RKO (cell line): ENCODE measurements at regions not wholly inside any gene's neighbourhood (a gene's known extent, or its start where the extent isn't known, plus 50 kb on each side); places are given as distances from the start of the nearest gene placed in this dataset.

ENCODE experiments used
- DNase-seq: peaks from one replicate; pipeline ENCODE4 v3.0.0-alpha.2; 2016; ENCODE audit warnings: low spot score

GRCh38 chr2:172231508-172231907, 128.8 kb upstream of the DLX2 start:
- no peak for DNase-seq

- DNase-seq, result no peak
Measured at GRCh38 chr2:172232708-172233396, 130.2 kb upstream of the DLX2 start.

- no peak for DNase-seq
Measured at GRCh38 chr2:172233987-172234715, 131.5 kb upstream of the DLX2 start.

GRCh38 chr2:172234716-172235691, 132.3 kb upstream of the DLX2 start:
- no peak for DNase-seq

DNA sequence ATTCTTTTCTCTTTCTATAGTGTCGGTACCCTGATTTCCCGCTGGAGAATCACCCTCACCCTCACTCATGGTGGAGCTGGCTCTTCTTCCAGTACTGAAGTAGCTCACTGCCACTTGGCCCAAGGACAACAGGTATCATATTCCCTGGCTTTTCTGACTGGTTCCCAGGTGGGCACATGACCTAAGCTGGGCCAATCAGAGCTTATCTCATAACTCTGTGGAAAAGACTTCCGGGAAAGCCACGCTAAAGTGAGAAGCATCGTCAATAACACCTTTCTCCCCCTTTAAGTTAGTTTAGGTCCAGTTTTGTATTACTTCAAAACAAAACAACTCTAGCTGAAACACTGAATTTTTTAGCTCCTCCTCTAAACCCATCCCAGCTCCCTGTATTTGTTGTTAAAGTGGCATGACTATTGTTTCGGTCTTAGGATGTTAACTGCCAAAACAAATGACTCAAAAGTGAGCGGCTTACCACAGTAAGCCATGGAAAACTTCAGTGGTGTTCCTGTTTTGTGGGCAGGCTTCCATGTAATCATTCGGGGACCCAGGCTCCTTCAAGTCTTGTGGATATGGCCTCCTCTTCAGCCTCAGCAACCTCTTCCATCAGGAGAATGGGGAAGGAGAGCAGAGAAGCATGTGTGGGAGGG, 137.4 kb upstream of the DLX2 start:
- DNase-seq, result no peak

DNA sequence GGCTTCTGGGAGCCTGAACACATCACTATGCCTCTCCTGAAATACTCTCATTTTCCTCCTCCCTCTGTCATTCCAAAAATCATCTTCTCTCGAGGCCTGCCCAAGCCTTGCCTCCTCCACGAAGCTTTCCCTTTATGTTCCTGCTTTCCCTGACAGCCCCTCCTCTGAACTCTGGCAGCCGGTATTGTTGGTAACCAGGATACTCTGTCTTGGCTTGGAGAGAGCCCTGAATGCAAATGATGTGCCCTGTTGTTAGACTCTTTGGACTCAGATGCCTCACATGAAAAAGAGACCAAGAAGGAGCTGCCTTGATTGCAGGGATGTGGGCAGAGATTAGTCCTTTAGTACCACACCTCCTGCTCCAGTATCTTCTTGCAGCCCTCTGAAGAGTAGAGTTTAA, 138.5 kb upstream of the DLX2 start:
- no peak for DNase-seq

DNA sequence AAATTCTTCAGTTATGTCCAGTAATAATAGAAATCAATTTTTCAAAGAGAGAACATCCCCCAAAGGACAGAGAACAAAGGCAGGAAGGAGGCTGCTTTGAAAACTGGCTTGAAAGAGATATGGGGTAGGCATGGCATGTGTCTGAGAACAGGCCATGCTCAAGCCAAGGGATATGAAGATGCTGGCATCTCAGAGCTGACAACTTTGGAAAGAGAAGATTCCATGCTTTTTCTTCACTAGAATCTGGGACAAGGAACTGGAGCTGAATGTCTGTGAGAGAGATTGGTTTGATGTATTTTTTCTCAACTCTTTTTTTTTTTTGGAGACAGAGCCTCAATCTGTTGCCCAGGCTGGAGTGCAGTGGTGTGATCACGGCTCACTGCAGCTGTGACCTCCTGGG, 139.8 kb upstream of the DLX2 start:
- no peak for DNase-seq

GRCh38 chr2:172242961-172243360, 140.3 kb upstream of the DLX2 start:
- DNase-seq, result no peak

- DNase-seq, result no peak
Measured at GRCh38 chr2:172244419-172245130, 141.9 kb upstream of the DLX2 start.

DNA sequence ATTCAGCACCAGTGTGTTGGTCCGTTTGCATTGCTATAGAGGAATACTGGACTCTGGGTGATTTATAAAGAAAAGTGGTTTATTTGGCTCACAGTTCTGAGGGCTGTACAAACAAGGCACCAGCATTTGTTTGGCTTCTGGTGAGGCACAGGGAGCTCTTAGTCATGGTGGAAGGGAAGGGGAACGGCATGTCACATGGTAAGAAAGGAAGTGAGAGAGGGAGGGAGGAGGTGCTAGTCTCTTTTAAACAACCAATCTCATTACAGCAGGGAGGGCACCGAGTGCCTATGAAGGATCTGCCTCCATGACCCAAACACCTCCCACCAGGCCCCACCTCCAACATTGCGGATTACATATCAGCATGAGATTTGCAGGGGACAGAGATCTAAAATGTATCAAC, 143.9 kb upstream of the DLX2 start:
- peak; percentile 42 for DNase-seq

GRCh38 chr2:172247203-172247602, 144.5 kb upstream of the DLX2 start:
- no peak for DNase-seq

DNA sequence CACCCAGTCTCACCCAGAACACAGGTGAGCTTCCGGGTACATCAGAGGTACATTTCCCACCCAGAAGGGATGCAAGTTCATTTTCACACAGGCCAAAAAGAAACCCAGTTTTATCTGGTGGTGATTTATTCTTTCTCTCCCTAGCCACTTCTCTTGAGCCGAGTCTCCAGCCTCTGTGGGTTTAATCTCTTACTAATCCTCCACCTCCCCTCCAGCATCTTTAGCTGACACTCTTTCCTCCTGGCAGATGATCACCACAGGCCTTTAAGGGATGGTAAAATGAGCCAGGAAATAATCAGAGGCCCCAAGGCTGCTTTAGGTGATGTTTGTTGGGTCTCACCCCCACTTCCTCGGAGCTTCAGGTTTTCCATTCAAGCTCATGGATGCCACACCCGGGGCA, 145.7 kb upstream of the DLX2 start:
- DNase-seq, result no peak

GRCh38 chr2:172248785-172249187, 146.1 kb upstream of the DLX2 start:
- peak; percentile 64 for DNase-seq

- DNase-seq, result no peak
Measured at GRCh38 chr2:172249334-172249733, 146.6 kb upstream of the DLX2 start.

- DNase-seq, result peak; percentile 79
Measured at GRCh38 chr2:172249986-172250385, 147.3 kb upstream of the DLX2 start.

DNA sequence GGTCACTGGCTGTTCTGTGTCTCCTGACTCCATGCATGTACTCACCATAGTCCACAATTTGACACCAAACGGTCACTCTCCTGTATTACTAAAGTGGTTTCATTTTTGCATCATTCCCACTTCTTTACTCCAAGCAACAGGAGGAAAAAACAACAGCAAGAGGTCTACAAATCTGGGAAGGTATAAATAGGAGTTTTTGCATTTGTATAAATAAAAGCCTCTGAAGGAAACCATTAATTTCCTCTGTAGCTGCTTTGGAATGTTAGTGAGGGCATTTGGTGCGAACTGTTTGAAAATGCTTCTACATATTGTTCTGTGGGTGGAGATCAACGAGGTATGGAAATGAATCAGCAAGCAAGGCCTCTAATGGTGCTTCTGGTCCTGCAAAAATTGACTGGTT, 148.5 kb upstream of the DLX2 start:
- DNase-seq, result no peak

GRCh38 chr2:172252154-172252553, 149.5 kb upstream of the DLX2 start:
- DNase-seq, result no peak

DNA sequence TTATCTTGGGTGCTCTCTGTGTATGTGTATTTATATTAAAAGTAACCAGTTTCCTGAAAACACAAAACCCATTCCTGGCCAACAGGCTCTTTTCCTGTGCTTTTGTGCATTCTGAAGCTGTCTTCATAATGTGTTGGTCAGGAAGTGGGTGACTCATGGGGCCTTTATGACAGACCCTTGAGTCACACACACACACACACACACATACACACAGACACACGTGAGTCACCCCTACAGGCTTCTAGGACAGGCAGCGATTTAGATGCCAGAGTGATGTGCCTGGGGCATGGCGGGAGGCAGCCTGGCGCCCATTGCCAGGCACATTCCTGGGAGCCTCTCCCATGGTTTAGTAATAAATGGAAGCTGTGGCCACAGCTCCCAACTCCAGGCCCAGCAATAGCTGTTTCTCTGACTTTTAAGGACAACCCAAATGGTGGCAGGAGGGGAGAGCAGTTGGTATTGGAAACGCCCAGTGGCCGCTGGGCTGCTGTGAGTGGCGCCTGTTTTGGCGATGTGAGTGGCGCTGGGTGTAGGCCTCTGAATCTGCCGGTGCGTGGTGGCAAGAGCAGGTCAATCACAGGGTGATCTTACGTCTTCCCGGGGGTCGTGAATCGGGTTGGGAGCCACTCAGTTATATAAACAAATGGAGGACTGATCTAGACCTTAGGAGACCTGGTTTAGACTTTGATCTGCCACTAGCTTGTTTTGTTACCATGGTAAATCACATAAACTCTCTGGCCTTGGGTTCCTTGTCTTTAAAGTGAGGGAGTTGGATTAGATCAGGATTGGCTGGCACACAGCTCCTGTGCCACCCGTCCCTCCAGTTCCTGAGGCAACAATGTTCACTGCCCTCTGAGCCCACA, 150.7 kb upstream of the DLX2 start:
- DNase-seq, result peak; percentile 97

GRCh38 chr2:172256886-172257285, 154.2 kb upstream of the DLX2 start:
- no peak for DNase-seq

DNA sequence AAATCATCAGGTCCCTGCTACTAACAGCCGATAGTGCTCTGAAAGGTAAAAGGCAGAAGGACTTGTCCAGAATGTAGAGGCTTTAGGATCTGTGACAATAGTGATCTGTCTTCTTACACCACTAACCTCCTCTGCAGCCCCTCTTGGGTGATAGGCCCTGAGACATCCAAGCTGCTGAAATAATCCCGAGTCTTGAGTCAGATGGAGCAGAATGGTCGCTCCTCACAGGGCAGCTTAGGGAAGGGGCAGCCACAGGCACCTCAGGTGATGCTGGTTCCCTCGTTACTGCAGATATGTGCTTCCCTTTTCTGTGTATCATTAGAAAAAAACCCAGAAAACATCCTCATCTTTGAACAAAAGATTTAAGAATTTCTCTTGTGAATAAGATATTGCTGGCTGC, 157.1 kb upstream of the DLX2 start:
- DNase-seq, result no peak

GRCh38 chr2:172260336-172260735, 157.6 kb upstream of the DLX2 start:
- no peak for DNase-seq
